GM19324 (cell line): ENCODE measurements at regions not wholly inside any gene's neighbourhood (a gene's known extent, or its start where the extent isn't known, plus 50 kb on each side); places are given as distances from the start of the nearest gene placed in this dataset.

Source experiments
- ATAC-seq: cut with Tn5 transposase; IDR thresholded peaks from one replicate; pipeline ENCODE4 v1.9.1; 2021; ENCODE audit warnings: mild to moderate bottlenecking, moderate library complexity; ENCODE audit not compliant: unreplicated experiment, low FRiP score

DNA sequence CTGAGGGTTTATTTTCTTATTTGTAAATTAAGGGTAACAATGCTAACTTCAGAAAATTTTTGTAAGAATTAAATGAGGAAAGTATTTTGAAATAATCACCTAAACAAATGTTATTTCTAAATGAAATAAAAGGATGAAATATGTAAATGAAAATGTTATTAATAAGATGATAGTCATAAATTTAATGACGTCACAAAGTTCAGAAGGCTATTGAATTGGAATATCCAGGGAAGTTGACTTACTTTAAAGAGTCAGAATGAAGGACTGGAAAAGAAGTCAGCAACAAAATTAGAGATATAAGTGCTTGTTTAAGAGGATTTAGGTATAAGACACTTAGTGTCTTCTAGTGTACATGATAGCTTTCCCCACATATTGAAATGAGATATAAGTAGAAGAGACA is 732.6 kb upstream of the CDH7 start:
- ATAC-seq: no peak

GRCh38 chr18:65017372-65017760 is 733.4 kb upstream of the CDH7 start:
- no peak for ATAC-seq

GRCh38 chr18:65016631-65017371 is 734.0 kb upstream of the CDH7 start:
- no peak for ATAC-seq

DNA sequence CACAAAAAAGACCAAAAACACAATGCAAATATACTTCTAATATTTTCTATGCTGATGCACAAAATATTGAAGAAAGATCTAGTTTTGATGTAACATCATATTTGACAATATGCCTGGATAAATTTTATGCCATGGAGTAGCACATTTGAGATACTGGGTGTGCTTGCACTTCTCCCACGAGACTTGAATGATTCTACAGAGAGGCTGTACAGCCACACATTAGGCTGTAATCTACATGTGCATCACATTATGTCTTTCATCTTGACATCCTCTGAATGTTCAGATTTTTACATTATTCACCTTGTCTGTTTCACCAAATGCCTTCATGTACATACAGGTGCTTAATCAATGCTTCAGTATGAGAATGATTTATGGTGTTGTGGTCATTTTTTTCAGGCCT is 756.4 kb upstream of the CDH7 start:
- no peak for ATAC-seq

DNA sequence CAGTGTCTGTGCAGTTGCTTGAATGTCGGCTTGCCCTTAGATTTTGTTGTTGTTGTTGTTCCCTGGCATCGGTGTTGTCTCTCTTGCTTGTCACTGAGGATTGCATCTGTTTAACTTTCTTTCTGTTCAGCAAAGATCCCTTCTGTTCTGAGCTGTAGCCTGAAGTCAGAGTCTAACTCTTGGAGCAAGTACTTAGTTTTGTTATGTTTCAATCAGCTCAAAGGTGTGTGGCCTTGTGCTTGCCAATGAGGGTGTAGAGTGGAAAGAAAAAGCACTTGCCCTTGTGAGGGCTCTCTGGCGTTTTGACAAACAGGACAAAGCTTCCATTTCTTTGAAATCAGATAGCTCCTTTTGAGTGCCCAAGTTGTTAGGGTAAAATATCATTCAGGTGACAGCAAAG is 757.1 kb upstream of the CDH7 start:
- ATAC-seq: peak; percentile 44

DNA sequence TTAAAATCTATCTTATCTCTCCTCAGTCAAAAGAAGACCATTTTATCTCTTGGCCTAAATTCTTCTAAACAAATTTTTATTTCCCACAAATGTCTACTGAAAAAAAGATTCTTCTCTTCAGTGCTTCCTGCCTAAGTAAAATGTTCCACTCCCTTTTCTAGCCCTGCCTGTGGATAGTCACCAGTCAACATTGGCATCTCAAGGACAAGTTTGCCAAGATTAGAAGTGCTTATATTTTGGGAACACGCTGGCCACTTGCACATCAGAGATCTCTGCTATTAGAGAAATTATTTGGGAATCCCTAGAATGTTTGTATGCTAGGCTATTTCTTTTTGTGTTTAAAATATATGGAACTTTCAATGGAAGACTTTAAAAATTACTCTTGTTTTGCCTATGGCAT is 758.2 kb upstream of the CDH7 start:
- ATAC-seq: no peak

- no peak for ATAC-seq
Observed at GRCh38 chr18:64991102-64991501, 759.7 kb upstream of the CDH7 start.

- ATAC-seq: no peak
Observed at GRCh38 chr18:64986906-64987495, 763.8 kb upstream of the CDH7 start.

DNA sequence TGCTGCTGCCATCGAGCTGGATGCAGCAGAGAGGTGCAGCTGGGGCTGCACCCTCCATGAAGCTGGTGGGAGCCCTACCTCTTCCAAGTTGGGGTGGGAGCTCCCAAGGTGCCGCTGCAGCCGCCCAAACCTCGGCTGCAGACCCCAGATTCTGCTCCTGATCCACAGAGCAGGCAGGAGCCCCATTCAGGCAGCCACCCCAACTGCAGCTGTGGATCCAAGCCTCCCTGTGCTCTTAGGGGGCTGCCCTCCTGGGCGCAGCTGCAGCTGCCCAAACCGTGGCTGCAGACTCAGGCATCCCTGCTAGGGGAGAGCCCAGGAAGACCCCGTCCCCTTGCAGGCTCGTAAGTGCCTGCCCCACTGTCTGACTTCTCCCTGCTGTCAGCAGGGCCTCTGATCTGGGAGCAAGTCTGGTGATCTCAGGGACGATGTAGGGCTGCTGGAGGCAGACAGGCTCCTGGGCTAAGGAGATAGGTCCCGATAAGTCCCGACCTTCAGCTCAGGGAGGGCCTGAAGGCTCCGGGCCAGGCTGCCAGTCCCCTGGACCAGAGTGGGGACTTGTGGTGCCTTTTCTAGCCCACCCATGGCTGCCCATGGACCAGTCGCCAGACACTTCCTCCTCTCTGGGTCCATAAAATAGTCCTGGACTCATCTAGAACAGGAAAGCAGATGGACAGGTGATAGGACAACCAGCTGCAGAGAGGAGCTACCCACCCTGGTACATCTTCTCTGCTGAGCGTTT is 767.1 kb upstream of the CDH7 start:
- ATAC-seq: no peak

DNA sequence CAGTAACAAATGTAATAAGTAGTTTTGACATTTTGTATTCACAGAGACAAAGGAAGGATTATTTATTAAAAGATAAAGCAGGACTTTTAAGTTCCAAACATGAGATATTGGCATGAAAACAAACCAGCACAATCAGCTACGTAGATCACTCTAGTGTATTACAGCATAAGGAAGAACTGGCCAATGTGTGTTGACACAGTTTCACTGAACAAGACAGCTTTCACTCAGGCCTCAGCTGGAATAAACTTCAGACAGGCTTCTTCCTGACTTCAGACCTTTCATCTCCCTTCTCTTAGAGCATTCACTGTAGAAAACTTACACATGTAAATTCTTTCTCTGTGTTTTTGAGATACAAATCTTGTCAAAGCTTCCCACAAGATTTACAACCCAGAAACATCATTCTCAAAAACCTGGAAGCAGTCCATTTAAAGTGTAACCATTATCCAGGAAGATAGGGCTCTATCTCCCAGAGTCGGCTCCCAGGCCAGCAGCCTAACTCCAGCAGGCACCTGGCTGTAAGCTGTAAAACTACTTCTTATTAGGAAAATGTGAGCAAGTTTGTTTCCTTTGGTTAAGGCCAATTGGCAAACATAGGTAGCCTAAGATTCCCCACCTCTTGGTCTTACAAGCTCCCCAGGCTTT is 768.3 kb upstream of the CDH7 start:
- ATAC-seq: no peak

DNA sequence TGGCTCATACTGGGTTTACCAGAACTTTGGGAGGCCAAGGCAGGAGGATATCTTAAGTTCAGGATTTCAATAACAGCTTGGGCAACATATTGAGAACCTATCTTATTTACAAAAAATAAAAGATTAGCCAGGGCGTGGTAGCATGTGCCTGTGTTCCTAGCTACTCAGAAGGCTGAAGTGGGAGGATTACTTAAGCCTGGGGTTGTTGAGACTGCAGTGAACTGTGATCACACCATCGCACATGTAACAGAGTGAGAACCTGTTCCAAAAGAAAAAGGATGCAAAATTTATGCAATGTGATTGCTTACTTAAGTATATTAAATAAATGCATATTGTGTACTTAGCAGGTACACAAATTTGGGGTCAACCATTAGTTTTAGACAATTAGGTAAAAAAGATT is 768.9 kb upstream of the CDH7 start:
- no peak for ATAC-seq

- no peak for ATAC-seq
Observed at GRCh38 chr18:64979791-64980190, 771.0 kb upstream of the CDH7 start.

GRCh38 chr18:64974391-64975125 is 776.3 kb upstream of the CDH7 start:
- ATAC-seq: no peak

DNA sequence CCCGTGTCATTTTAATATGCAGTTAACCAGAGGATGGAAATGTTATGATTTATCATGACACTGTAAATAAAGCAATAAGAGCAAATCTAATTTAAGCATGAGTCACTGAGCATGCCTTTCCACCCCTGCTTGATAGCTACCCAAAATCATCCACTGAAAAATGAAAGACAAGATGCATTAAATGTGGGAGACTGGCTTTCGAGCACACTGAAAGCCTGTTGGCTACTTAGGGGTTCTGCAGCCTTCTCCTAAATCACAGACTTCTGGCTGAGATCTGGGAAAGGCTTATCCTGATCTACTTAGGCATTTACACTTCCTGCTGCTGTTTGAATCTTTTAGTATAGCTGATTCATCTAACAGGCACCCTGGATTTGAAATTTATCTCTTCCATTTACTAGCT is 778.3 kb upstream of the CDH7 start:
- ATAC-seq: no peak

GRCh38 chr18:64966667-64967066 is 784.1 kb upstream of the CDH7 start:
- no peak for ATAC-seq

DNA sequence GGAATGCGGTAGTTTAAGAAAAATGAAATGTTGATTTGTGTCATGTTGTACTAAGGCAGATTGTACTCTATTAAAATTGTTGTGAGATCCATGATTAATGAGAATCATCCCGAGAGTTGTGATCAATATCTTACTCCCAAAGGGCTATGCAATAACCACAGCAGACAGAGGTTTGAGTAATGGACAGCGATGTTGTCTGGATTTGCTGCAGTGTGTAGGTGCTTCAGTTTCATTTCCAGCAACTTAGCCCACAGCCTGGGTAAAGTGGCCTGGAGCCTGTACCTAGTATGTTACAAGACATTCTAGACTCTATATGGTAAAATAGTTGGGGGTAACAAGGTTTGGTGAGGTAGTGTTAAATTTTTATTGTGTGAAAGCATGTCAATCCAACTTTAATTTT is 794.3 kb upstream of the CDH7 start:
- ATAC-seq: no peak

GRCh38 chr18:64949885-64950284 is 800.9 kb upstream of the CDH7 start:
- no peak for ATAC-seq

- ATAC-seq: no peak
Observed at GRCh38 chr18:64936671-64937070, 787.8 kb upstream of the LINC00305 start.

DNA sequence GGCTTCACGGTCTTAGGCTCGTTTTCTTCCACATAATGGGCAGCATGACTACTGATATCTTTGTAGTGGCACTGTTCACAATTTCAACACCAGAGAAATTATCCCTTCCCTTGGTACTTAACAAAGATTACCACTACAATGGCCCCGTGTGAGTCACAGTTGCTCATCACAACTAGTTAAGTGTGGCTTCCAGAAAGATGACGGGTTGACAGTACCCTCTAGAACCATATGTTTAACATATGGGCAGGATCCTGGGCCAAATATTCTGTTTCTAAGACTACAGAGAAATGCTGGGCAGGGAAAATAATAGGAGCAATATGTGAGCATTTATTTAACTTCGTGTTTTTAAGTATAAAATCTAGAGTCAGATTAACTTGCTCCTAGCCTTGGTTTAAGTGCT is 780.1 kb upstream of the LINC00305 start:
- ATAC-seq: no peak

- ATAC-seq: no peak
Observed at GRCh38 chr18:64919971-64920570, 771.2 kb upstream of the LINC00305 start.
